GM23248 (cell line): ENCODE measurements at regions not wholly inside any gene's neighbourhood (a gene's known extent, or its start where the extent isn't known, plus 50 kb on each side); places are given as distances from the start of the nearest gene placed in this dataset.

ENCODE experiments used
- DNase-seq: peaks from one replicate; pipeline ENCODE4 v3.0.0-alpha.2; 2015
- H2AFZ ChIP-seq: fragments of 200-600 bp; sonication (generic); 2 replicates; pipeline ENCODE4 v1.6.1; 2016; ENCODE audit warnings: antibody characterized with exemption
- H3F3A ChIP-seq: fragments of 200-600 bp; sonication (generic); 2 replicates; pipeline ENCODE4 v1.6.1; 2016; ENCODE audit warnings: mild to moderate bottlenecking, antibody characterized with exemption, mixed run types; ENCODE audit not compliant: insufficient read depth
- H3K27ac ChIP-seq: fragments of 200-600 bp; sonication (generic); 2 replicates; pipeline ENCODE4 v1.5.1; 2016; ENCODE audit warnings: mild to moderate bottlenecking
- H3K27me3 ChIP-seq: fragments of 200-600 bp; sonication (generic); replicated peaks from 2 replicates; pipeline ENCODE4 v1.6.1; 2016; ENCODE audit warnings: mild to moderate bottlenecking; ENCODE audit not compliant: insufficient read depth
- H3K36me3 ChIP-seq: fragments of 200-600 bp; sonication (generic); 2 replicates; pipeline ENCODE4 v1.6.1; 2016; ENCODE audit warnings: low read depth, mild to moderate bottlenecking
- H3K4me1 ChIP-seq: fragments of 200-600 bp; sonication (generic); 2 replicates; pipeline ENCODE4 v1.6.1; 2016; ENCODE audit warnings: mild to moderate bottlenecking; ENCODE audit not compliant: insufficient read depth
- H3K4me2 ChIP-seq: fragments of 200-600 bp; sonication (generic); one replicate; pipeline ENCODE4 v1.6.1; 2016; ENCODE audit warnings: mild to moderate bottlenecking; ENCODE audit not compliant: unreplicated experiment
- H3K4me3 ChIP-seq: fragments of 200-600 bp; sonication (generic); 2 replicates; pipeline ENCODE4 v1.5.1; 2016; ENCODE audit warnings: mild to moderate bottlenecking
- H3K79me2 ChIP-seq: fragments of 200-600 bp; sonication (generic); 2 replicates; pipeline ENCODE4 v1.6.1; 2016; ENCODE audit warnings: mild to moderate bottlenecking; ENCODE audit not compliant: insufficient read depth
- H3K9ac ChIP-seq: fragments of 200-600 bp; sonication (generic); 2 replicates; pipeline ENCODE4 v1.6.1; 2016; ENCODE audit warnings: mild to moderate bottlenecking
- H3K9me2 ChIP-seq: fragments of 200-600 bp; sonication (generic); 2 replicates; pipeline ENCODE4 v1.6.1; 2016; ENCODE audit warnings: mixed run types, mild to moderate bottlenecking, moderate library complexity; ENCODE audit not compliant: insufficient read depth
- H3K9me3 ChIP-seq: fragments of 200-600 bp; sonication (generic); one replicate; pipeline ENCODE4 v1.6.1; 2017; ENCODE audit warnings: low read depth
- H4K20me1 ChIP-seq: fragments of 200-600 bp; sonication (generic); 2 replicates; pipeline ENCODE4 v1.6.0; 2016; ENCODE audit not compliant: insufficient read depth
- EZH2 ChIP-seq: fragments of 200-600 bp; sonication (generic); IDR thresholded peaks from 2 replicates; pipeline ENCODE4 v1.6.1; 2018; ENCODE audit warnings: antibody characterized with exemption, mild to moderate bottlenecking; ENCODE audit not compliant: insufficient read depth, poor library complexity, severe bottlenecking
- EZH2phosphoT487 ChIP-seq: fragments of 200-600 bp; sonication (generic); IDR thresholded peaks from 2 replicates; pipeline ENCODE4 v1.6.1; 2018; ENCODE audit warnings: antibody characterized with exemption, moderate library complexity, mild to moderate bottlenecking, low read depth; ENCODE audit not compliant: insufficient read depth
- WGBS, 2 experiments: methylation state at CpG; one replicate each; pipeline ENCODE4 v1.1.6; 2015 to 2017; ENCODE audit warnings: low lambda C conversion rate in 2 of 2, low coverage in 1 of 2; ENCODE audit errors: missing lambda C conversion rate in 2 of 2; 5-methylcytosine and 5-hydroxymethylcytosine counted together
- in situ Hi-C: fragments of 300-500 bp; cut with MboI; formaldehyde crosslinking; loops from 2 replicates; pipeline ENCODE4 v1.15.0; 2020

DNA sequence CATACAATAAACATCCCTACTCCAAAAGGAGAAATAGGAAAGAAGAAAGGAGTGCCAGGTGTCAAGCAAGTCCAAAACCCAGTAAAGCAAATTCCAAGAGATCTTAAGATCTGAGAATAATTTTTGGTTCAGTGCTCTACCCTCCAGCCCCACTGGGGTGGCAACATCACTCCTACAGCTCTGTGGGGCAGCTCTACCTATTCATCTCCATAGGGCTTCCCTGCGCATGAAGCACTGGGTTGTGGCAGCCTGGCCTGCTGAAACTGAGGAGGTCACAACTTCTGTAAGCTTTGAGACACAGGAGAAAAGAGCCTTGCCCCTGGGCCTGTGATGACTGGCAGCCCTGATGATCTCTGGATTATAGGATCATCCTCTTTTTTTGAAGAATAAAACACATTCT, 378.2 kb upstream of the SOX14 start:
- DNase-seq, result no peak
- 13 to 59% methylated on average over 1 of the region's 1 CpG for WGBS, 2 experiments
- no peaks in the 10 kb centered on the region for H3F3A ChIP-seq
- no peaks in the 10 kb centered on the region for H3K79me2 ChIP-seq
- H2AFZ ChIP-seq, result no peak overlapping the region
- no peaks in the 10 kb centered on the region for H3K27me3 ChIP-seq
- H3K9me3 ChIP-seq, result no peaks in the 10 kb centered on the region
- no peaks in the 10 kb centered on the region for H3K9me2 ChIP-seq
- H3K4me2 ChIP-seq, result no peak overlapping the region
- H3K4me1 ChIP-seq, result no peaks in the 10 kb centered on the region
- no peaks in the 10 kb centered on the region for H4K20me1 ChIP-seq
- in situ Hi-C loops, result no loop called here
- TF ChIP-seq EZH2 (no peak), EZH2phosphoT487 (no peak)
- no peak overlapping the region for H3K27ac ChIP-seq
- H3K4me3 ChIP-seq, result no peak overlapping the region
- H3K36me3 ChIP-seq, result no peaks in the 10 kb centered on the region
- no peak overlapping the region for H3K9ac ChIP-seq

DNA sequence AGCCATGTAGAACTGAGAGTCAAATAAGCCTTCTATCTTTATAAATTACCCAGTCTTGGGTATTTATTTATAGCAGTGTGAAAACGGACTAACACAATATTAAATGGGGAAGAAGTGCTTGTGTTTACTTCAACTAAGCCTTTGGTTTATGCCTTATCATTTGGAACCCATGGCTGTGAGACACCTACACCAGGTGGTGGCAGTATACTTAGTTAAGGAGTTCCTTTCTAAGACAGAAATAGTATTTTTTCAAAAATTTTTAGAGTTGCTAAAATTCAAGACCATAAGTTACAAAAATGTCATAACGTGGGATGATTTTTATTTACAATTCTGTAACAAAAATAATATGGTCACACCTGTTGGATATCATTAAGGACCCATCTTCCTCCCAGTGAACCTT, 354.5 kb upstream of the SOX14 start:
- DNase-seq, result no peak
- WGBS, 2 experiments, result 0% methylated on average over 2 of the region's 2 CpGs
- Histone ChIP-seq H3K4me2 (no peak overlapping the region), H3K4me3 (no peak overlapping the region), H3K27me3 (no peaks in the 10 kb centered on the region), H2AFZ (no peak overlapping the region), H3K9me3 (no peaks in the 10 kb centered on the region), H3K4me1 (no peaks in the 10 kb centered on the region), H4K20me1 (no peaks in the 10 kb centered on the region), H3K9ac (no peak overlapping the region), H3K9me2 (no peaks in the 10 kb centered on the region), H3K36me3 (no peaks in the 10 kb centered on the region), H3K79me2 (no peaks in the 10 kb centered on the region), H3F3A (no peaks in the 10 kb centered on the region), H3K27ac (no peak overlapping the region)
- in situ Hi-C loops, result no loop called here
- TF ChIP-seq EZH2 (no peak), EZH2phosphoT487 (no peak)

DNA sequence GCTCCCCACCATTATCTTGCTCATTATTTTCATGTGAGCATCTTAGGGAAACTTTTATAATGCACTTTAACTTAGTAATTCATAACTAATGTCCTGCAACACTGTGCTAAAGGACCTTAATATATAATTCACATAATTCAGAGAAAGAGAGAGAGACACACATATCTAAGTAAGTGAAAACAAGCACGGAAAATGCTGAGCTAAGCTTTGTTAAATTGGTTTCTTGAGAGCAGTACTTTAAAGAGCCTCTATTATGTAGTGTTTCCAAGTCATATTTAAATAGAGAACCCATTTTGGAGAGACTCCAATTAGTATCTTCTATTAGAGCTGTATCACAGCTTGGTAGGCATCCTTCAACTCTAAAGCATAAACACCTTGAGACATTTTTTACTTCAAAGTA, 354.1 kb upstream of the SOX14 start:
- Histone ChIP-seq H3K9me3 (no peaks in the 10 kb centered on the region), H3K4me1 (no peaks in the 10 kb centered on the region), H4K20me1 (no peaks in the 10 kb centered on the region), H3K36me3 (no peaks in the 10 kb centered on the region), H3K9ac (no peak overlapping the region), H3K9me2 (no peaks in the 10 kb centered on the region), H3K27ac (no peak overlapping the region), H2AFZ (no peak overlapping the region), H3K4me2 (no peak overlapping the region), H3F3A (no peaks in the 10 kb centered on the region), H3K27me3 (no peaks in the 10 kb centered on the region), H3K4me3 (no peak overlapping the region), H3K79me2 (no peaks in the 10 kb centered on the region)
- DNase-seq, result no peak
- in situ Hi-C loops, result no loop called here
- WGBS, 2 experiments, result 0 to 3% methylated on average over 1 of the region's 1 CpG
- TF ChIP-seq EZH2 (no peak), EZH2phosphoT487 (no peak)

DNA sequence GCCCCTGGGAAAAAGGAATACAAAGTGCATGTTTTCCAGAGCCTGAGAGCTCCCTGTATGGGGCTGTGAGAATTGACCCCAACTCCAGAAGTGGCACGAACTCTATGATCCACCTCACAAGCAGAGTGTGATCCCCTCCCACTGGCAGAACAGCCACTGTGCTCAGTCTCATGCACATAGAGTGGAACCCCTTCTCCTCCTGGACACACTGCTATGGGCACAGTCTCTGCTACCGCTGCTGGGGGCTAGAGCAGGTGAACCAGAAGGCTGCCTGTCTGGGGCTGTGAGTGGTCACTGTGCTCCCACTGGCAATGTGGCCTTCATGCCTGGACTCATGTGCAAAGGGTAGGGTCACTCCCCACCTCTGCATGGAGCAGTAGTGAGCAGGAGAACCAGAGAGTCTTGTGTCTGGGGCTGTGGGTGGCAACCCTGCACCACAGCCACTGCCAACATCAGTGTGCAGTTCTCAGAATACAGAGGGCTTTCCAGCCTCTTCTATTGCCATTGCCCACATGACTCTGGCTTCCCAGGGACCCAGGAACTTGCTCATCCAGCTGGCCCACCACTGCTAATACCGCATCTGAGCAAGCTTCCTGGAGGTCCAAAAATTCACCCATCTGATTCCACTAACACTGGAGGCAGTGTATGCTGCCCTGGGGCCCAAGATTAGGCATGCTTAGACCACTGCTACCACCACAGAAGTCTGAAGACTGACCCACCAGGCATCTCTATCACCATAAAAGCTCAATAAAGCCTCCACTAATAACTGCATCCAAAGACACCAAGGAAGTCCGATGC, 343.7 kb upstream of the SOX14 start:
- Histone ChIP-seq H3K79me2 (no peaks in the 10 kb centered on the region), H3K9me2 (no peaks in the 10 kb centered on the region), H3K4me2 (no peak overlapping the region), H3K4me3 (no peak overlapping the region), H3K4me1 (no peaks in the 10 kb centered on the region), H2AFZ (no peak overlapping the region), H4K20me1 (no peaks in the 10 kb centered on the region), H3K27me3 (no peaks in the 10 kb centered on the region), H3F3A (no peaks in the 10 kb centered on the region), H3K27ac (no peak overlapping the region), H3K36me3 (no peaks in the 10 kb centered on the region), H3K9me3 (no peaks in the 10 kb centered on the region), H3K9ac (no peak overlapping the region)
- TF ChIP-seq EZH2phosphoT487 (no peak), EZH2 (no peak)
- DNase-seq, result no peak
- in situ Hi-C loops, result no loop called here
- WGBS, 2 experiments, result 28 to 32% methylated on average over 4 of the region's 4 CpGs

DNA sequence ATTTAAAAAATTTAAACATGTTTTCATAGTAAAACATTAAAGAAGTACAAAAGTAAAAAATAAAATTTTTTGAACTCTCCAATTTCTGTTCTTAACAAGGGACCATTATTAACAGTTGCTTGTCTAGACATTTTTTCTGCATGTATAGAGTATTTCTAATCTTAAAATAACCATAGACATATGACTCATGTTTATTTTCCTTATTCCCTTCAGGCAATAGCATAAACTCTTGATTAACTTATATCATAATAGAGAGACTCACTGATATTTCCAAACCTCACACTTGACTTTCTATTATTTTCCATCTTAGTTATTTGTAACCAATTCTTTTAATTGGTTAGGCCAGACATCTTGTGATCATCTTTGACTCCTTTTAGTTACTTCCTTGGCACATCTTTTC, 325.6 kb upstream of the SOX14 start:
- Histone ChIP-seq H2AFZ (no peak overlapping the region), H3K4me2 (no peak overlapping the region), H3K79me2 (no peaks in the 10 kb centered on the region), H4K20me1 (no peaks in the 10 kb centered on the region), H3K9me2 (no peaks in the 10 kb centered on the region), H3K36me3 (no peaks in the 10 kb centered on the region), H3K9ac (no peak overlapping the region), H3F3A (no peaks in the 10 kb centered on the region), H3K27me3 (no peaks in the 10 kb centered on the region), H3K4me1 (no peaks in the 10 kb centered on the region), H3K4me3 (no peak overlapping the region), H3K9me3 (no peaks in the 10 kb centered on the region), H3K27ac (no peak overlapping the region)
- DNase-seq, result no peak
- in situ Hi-C loops, result no loop called here
- no peak for TF ChIP-seq EZH2
- no peak for TF ChIP-seq EZH2phosphoT487
